GM10248 (cell line): ENCODE measurements at regions not wholly inside any gene's neighbourhood (a gene's known extent, or its start where the extent isn't known, plus 50 kb on each side); places are given as distances from the start of the nearest gene placed in this dataset.

Experiments used
- CTCF ChIA-PET: fragments of 300-600 bp; sonication (Branson Sonifier 250); formaldehyde crosslinking; extraction: SDS; loops from one replicate; lab custom pipeline; 2021; ENCODE audit warnings: antibody characterized with exemption; lab: Yijun Ruan, JAX
- POLR2A ChIA-PET: fragments of 350-650 bp; sonication (Branson Sonifier 250); formaldehyde crosslinking; extraction: SDS; loops from one replicate; lab custom pipeline; 2020; ENCODE audit warnings: antibody characterized with exemption; lab: Yijun Ruan, JAX
- DNase-seq: peaks from one replicate; pipeline ENCODE4 v3.0.0; 2012; ENCODE audit errors: extremely low spot score
- TF ChIP-seq, protein P1 (sequence below): IDR thresholded peaks from 2 replicates; pipeline ENCODE4 v1.5.1; 2012; ENCODE audit warnings: mild to moderate bottlenecking, low read depth; ENCODE audit errors: extremely low read depth, missing control alignments, control extremely low read depth

DNA sequence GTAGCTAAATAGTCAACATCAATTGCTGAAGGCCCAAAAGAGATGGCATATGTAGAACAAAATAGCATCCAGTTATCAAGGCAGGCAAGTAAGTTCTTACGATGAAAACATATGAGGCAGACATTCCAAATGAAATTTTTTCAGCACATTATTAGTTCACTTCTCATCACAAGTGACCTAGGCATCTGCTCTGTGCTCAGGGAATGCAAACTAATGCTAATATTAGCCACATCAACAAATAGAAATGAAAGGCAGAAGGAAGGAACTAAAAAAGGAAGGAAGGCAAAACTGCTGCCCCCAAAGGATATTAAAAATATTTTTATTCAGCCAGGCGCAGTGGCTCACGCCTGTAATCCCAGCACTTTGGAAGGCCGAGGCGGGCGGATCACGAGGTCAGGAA lies 51.2 kb upstream of the ROCK1 start:
- ChIA-PET POLR2A (no interaction called here), CTCF (interaction anchor here (2.2 kb wide), 1 partner anchor 32 kb away, joined by 5 read pairs; no protein-coding TSS in a partner anchor)
- no peak for DNase-seq
- TF ChIP-seq, protein P1, sequence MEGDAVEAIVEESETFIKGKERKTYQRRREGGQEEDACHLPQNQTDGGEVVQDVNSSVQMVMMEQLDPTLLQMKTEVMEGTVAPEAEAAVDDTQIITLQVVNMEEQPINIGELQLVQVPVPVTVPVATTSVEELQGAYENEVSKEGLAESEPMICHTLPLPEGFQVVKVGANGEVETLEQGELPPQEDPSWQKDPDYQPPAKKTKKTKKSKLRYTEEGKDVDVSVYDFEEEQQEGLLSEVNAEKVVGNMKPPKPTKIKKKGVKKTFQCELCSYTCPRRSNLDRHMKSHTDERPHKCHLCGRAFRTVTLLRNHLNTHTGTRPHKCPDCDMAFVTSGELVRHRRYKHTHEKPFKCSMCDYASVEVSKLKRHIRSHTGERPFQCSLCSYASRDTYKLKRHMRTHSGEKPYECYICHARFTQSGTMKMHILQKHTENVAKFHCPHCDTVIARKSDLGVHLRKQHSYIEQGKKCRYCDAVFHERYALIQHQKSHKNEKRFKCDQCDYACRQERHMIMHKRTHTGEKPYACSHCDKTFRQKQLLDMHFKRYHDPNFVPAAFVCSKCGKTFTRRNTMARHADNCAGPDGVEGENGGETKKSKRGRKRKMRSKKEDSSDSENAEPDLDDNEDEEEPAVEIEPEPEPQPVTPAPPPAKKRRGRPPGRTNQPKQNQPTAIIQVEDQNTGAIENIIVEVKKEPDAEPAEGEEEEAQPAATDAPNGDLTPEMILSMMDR = no peak

DNA sequence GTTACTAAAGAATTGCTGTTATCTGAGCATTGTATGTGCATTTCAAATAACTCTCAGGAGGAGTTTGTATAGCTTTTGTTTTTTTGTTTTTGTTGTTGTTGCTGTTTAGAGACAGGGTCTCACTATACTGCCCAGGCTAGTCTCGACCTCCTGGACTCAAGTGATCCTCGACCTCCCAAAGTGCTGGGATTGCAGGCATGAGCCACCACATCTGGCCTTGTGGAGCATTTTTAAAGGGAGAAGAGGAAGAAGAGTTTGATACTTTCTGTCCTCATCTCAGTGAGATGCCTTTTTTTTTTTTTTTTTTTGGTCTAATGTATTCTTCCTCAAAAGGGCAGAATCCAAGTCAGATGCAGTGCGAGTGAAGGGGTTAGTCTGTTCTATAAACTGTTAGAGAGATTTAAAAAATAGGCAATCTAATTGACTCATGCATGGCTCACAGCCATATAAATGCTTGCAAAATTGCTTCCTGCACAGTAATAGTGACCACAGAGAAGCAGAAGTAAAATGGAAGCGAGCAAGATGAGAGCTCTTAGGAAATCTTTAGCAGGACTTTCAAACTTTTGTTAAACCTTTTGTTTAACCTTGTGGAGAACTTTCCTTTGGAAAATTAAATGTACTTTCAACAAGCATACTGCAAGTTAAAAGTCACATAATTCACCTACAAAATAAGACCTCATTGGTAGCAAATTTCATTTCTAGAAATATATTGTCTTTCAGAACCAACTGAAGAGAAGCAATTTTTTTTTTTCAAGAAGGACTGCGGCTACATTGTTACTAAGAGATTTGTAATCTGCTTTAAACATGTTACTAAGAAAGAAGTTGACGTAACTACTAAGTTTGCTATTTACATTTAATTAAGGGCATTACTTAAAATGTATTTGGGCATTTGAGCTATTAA lies 52.3 kb upstream of the ROCK1 start:
- ChIA-PET POLR2A (no interaction called here), CTCF (interaction anchor here (2.2 kb wide), 1 partner anchor 31 kb away, joined by 5 read pairs; no protein-coding TSS in a partner anchor)
- DNase-seq = no peak
- TF ChIP-seq, protein P1 = no peak

DNA sequence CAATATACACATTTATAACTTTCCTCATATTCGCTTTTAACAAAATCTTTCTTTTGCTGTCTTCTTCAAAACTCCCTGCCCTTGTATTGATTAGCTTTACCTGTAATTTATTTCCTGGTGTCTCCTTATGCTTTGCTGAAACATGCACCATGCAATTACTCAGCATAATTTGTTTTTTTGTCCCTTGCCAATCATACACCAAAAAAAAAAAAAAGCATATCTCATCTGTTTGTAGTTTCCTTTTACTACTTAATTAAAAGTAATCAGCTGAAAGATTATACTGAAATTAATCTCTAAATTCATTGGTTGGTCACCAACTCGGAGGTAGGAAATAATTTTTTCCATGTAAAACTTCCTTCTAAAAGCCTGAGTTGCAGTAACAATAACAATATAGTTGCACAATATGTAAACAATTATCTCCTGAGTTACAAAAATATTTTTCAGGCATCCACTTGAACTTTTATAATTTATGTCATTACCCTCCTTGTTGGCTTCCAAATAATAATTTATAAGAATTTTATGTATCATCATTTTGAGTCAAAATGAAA lies 53.0 kb upstream of the ROCK1 start:
- CTCF ChIA-PET = interaction anchor here (1.2 to 2.2 kb wide), 2 partner anchors 30 kb away, joined by 3 to 5 read pairs; no protein-coding TSS in a partner anchor
- POLR2A ChIA-PET = no interaction called here
- TF ChIP-seq, protein P1 = no peak
- no peak for DNase-seq

DNA sequence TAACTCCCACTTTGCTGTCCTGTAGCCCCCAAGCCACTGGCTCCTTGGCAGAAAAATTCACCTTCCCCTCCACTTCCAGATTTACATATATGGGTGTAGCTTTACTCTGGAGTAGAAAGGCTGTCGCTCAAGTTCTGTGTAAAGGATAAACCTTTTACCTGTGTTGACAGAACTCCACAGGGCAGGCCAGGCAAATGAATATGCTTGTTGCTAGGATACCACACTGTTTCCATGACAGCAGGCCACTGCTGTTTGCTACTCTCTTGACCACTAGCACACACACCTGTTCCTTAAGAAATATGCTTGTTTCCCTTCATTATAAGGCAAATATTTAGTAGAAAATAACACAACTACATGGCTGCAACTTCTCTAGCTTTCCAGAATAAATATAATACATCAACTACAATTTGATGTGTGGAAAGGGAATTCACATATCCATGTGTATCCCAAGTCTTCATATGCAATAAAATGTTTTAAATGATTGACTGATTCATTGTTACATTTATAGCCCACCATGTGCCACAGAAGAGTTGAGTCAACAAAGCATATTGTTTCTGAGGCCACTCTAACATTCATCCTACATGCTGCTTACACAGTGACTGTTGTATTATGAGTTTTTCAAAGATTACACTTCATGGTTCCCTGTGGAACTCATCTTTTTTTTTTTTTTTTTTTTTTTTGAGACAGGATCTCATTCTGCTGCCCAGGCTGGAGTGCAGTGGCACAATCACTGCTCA lies 56.2 kb upstream of the ROCK1 start:
- DNase-seq = no peak
- TF ChIP-seq, protein P1 = no peak
- ChIA-PET POLR2A (no interaction called here), CTCF (interaction anchor here (0.8 to 2.3 kb wide), 4 partner anchors 11 to 28 kb away, joined by 4 to 14 read pairs (median 4); no protein-coding TSS in a partner anchor)

DNA sequence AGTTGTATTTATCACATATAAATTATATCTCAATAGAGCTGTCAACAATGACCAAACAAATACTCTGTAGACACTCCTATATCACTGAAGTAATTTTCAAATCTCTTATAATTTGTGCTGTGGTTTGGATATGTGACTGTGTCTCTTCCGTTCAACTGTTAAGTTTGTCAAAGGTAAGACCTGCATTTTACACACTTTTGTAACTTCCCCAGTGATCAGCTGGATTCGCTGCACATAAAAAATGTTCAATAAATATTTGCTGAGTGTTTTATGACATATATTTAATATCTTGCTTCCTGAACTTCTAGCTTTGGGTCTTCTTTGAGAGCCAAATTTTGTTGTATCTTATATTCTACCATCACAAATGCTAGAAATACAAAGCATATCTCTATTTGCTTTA lies 57.3 kb upstream of the ROCK1 start:
- ChIA-PET CTCF (interaction anchor here (1.2 to 1.9 kb wide), 2 partner anchors 10 to 12 kb away, joined by 4 read pairs; no protein-coding TSS in a partner anchor), POLR2A (interaction anchor here (0.7 kb wide), 1 partner anchor 14 kb away, joined by 3 read pairs; no protein-coding TSS in a partner anchor)
- TF ChIP-seq, protein P1 = no peak
- no peak for DNase-seq

DNA sequence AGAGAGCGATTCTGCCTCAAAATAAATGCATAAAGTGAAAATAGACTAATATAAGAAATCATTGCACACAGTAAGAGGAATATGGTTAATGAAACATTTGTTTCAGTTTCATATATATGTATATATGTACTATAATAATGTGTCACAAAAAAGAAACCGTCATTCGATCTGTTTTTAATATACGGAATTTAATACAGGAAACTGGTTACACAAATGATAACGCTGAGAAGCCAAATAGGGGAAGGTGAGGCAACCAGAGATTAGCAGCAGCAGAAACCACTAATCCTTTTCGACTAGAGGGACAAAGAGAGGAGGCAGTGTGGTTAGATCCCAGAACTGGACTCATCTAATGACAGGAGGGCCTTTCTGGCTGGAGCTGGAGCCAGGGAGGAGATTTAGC lies 64.2 kb upstream of the GREB1L start:
- DNase-seq = no peak
- CTCF ChIA-PET = interaction anchor here (3.1 to 5.3 kb wide), 2 partner anchors 10 to 16 kb away, joined by 18 to 57 read pairs; no protein-coding TSS in a partner anchor
- TF ChIP-seq, protein P1 = no peak
- POLR2A ChIA-PET = no interaction called here
